LNCAP (cell line): ENCODE measurements at regions not wholly inside any gene's neighbourhood (a gene's known extent, or its start where the extent isn't known, plus 50 kb on each side); places are given as distances from the start of the nearest gene placed in this dataset.

Experiments
- TF ChIP-seq, protein P1 (sequence below): fragments of 450-650 bp; IDR thresholded peaks from 2 replicates; pipeline ENCODE4 v1.5.1; 2017; ENCODE audit warnings: mild to moderate bottlenecking

GRCh38 chr10:44326474-44327030, 58.3 kb downstream of the CXCL12 start:
- TF ChIP-seq, protein P1, sequence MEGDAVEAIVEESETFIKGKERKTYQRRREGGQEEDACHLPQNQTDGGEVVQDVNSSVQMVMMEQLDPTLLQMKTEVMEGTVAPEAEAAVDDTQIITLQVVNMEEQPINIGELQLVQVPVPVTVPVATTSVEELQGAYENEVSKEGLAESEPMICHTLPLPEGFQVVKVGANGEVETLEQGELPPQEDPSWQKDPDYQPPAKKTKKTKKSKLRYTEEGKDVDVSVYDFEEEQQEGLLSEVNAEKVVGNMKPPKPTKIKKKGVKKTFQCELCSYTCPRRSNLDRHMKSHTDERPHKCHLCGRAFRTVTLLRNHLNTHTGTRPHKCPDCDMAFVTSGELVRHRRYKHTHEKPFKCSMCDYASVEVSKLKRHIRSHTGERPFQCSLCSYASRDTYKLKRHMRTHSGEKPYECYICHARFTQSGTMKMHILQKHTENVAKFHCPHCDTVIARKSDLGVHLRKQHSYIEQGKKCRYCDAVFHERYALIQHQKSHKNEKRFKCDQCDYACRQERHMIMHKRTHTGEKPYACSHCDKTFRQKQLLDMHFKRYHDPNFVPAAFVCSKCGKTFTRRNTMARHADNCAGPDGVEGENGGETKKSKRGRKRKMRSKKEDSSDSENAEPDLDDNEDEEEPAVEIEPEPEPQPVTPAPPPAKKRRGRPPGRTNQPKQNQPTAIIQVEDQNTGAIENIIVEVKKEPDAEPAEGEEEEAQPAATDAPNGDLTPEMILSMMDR = no peak

- TF ChIP-seq, protein P1 = no peak
Measured at GRCh38 chr10:44325596-44326307, 59.1 kb downstream of the CXCL12 start.

- TF ChIP-seq, protein P1 = no peak
Measured at GRCh38 chr10:44325157-44325556, 59.7 kb downstream of the CXCL12 start.

DNA sequence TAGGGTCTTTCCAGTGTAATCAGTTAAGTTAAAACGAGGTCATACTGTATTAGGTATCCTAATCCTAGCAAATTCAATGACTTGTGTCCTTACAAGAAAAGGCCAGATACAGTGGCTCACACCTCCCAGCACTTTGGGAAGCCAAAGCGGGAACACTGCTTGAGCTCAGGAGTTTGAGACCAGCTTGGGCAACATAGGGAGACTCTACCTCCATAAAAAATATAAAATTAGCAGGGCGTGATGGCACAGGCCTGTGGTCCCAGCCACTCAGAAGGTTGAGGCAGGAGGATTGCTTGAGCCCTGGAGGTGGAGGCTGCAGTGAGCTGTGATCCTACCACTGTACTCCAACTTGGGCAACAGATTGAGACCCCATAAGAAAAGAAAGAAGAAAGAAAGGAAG, 61.1 kb downstream of the CXCL12 start:
- TF ChIP-seq, protein P1 = no peak

GRCh38 chr10:44322137-44322536, 62.8 kb downstream of the CXCL12 start:
- TF ChIP-seq, protein P1 = no peak

DNA sequence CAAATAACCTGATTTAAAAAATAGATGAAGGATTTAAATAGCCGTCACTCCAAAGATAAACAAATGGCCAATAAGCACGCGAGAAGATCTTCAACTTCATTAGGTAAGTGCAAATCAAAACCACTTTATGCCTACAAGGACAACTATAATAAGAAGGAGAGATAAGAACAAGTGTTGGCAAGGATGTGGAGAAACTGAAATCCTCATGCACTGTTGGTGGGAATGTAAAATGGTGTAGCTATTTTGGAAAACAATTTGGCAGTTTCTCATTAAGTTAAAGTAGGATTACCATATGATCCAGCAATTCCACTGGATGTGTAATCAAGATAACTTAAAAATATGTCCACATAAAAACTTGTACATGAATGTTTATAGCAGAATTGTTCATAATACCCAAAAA, 64.1 kb downstream of the CXCL12 start:
- TF ChIP-seq, protein P1 = no peak

DNA sequence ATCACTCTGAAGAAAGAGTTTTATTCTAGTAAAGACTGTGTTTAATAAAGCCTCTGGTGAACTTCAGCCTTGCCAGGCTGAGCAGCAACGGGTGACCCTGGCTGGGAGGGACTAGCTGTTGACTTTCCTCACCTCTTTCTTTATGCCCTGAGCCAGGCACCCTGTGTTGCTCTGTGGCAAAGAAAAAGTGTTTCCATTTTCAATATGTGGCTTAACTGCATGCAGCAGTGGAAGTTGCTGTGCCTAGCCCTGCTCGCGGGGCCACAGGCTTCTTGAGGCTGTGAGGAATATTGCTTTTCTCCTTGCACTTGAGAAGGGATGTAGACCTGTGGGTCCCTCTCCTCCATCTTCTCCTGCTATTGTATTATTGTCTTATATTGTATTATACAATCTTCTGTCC, 67.0 kb downstream of the CXCL12 start:
- TF ChIP-seq, protein P1 = no peak

- TF ChIP-seq, protein P1 = no peak
Measured at GRCh38 chr10:44316922-44317215, 68.0 kb downstream of the CXCL12 start.
